AG20443 (cell line): ENCODE measurements at regions not wholly inside any gene's neighbourhood (a gene's known extent, or its start where the extent isn't known, plus 50 kb on each side); places are given as distances from the start of the nearest gene placed in this dataset.

ENCODE experiments used
- DNase-seq: peaks from one replicate; pipeline ENCODE4 v3.0.0; 2012; ENCODE audit warnings: low spot score, mixed read lengths

DNA sequence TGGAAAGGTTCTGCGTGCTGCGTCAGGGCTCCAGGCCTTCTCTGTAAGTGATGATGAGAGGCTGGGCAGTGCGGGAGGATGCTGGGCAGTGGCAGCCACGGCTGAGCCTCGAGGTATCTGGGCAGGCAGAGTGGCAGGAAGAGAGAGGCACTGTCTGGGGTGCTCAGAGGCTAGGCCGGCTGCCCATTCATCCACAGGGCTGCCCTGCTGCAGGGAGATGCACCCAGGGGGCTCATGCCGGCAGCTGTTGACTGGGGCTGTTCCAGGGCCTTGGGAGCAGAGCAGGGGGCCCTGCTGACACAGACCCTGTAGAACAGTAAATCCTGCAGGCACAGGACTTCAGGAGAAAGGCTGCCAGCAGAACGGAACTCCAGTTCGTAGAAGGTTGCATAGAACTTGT, 88.8 kb downstream of the BOD1 start:
- peak; percentile 6 for DNase-seq

DNA sequence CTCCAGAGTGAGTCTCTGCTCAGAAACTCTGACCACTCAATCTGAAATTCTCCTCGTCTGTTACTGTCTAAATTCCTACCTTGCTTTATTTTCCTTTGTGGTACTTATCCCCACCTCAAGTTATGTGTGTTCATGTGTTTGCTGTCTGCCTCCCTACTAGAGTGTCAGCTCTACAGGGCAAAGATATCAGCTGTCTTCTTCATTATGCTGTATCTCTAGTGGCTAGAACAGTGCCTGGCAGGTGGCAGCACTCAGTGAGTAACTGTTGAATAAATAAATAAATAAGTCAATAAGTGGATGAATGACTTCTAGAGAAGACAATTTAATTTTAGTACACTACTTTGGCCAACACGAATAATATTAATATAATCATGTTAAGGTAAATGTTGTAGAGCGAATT, 92.3 kb downstream of the BOD1 start:
- DNase-seq, result peak; percentile 1

DNA sequence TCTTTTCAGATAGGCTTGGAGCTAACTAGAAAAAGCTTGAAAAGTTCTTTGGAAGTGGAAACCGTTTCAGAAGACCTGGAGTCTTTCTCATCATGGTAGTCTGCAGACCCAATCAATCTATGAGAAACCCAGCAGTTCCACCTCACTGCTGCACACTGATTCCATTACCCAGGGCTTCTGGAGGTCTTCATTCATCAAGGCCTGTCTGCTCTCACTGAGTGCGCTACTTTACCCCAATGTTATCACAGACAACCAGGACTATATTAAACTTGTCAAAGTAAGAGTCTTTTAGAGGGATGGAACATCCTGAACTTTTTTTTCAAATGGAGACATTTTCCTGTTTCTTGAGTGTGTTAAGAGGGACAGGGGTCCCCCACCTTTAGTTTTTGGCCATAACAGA, 93.1 kb downstream of the BOD1 start:
- no peak for DNase-seq

DNA sequence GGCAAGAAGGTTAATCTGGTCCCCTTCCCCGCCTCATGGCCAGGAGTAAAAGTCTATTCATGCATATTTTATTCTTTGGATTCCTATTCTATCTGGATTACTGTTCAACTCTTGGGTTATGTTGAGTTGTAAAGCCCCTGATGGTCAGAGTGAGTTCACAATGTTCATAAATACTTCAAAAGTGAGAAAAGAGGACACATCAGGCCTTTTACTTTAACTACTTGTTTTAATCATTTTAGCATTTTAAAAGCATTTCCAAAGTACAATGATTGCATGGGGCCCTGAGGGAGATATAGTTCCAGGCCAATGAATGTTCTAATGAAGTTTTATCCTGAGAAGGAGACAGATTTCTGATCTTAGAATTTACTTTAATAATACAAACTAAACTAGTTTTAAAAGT, 93.9 kb downstream of the BOD1 start:
- DNase-seq, result no peak

DNA sequence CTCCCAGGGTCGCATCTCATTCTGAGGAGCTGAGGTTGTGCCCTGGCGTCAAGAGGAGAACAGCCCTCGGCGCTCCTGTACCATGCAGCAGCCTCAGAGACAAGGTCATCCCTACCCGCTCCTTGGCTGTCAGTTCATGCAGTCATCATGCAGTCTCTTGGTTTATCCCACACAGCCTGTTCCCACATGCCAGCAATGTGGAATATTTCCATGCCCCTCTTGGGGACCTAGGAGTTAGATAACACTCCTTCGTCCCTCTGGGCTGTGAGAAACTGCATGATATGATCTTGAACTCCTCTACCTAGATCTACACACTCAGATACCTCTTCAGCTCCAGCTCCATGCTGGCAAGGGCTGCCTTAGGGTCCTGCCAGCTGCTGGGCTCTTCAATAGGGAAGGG, 97.6 kb downstream of the BOD1 start:
- no peak for DNase-seq

DNA sequence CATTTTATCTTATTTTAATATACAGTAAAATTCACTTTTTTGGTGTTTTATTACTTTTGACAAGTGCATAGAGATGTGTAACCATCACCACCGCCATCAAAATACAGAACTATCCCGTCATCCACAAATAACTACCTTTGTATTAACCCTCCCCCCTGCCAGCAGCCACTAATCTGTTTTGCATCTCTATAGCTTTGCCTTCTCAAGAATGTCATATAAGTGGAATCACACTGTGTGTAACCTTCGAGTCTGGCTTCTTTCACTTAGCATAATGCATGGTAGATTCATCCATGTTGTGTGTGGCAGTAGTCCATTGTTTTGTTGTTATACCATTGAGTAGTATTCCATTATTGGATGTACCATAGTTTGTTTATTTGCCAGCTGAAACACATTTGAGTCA, 98.8 kb downstream of the BOD1 start:
- no peak for DNase-seq

DNA sequence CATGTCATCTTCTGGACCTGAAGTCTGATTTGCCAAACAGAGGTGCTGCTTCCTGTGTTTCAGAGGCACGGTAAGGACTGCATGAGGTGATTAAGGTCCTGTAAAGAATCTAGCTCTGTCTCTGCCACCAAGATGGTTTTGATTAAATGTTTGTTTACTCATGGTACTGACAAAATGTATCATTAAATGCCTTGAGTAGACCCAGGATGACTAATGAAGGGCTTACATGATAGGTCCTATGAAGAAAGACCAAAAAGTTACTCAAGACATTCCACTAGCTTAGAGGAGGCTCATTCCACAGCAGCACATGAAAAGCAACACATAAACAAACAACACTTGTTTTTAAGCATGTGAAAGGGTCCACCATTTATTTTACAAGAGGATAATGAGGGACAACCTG, 100.9 kb downstream of the BOD1 start:
- DNase-seq, result peak; percentile 80

DNA sequence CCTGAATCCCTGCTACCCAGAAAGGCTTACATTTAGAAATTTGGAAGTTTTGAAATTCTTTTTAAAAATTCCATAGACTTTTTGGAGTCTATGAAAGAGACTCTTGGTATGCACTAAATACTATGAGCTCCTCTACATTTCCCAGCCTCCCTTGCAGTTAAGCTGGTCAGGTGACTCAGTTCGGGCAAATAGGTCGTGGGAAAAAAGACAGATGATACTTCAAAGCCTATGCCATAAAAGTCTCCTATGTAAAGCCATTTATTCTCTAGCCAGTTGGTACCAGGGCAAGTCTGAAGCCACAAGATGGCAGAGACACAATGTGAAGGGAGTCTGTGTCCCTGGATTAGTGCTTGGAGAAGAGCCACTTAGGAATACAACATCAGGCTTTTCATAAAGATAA, 101.8 kb downstream of the BOD1 start:
- no peak for DNase-seq

DNA sequence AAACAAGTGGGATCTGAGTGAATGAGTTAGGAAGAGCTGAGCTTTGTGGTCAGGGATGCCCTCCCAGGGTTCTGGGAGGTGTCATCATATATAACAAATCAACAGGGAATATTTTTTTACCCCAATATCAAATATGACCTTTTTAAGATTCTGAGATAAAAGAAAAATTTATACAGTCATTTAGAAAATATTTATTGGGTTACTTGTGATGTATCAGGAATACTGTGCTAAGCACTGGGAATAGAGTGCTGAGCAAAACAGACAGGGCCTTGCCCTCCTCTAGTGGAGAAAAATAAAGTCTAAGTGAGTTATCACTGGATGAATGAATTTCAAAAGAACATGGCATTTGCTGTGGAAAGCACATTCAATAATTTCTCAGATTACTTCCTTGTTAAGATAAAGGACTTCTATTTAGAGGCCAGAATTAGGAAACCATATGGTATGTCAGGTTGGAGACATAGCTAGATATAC, 102.9 kb downstream of the BOD1 start:
- DNase-seq, result no peak

DNA sequence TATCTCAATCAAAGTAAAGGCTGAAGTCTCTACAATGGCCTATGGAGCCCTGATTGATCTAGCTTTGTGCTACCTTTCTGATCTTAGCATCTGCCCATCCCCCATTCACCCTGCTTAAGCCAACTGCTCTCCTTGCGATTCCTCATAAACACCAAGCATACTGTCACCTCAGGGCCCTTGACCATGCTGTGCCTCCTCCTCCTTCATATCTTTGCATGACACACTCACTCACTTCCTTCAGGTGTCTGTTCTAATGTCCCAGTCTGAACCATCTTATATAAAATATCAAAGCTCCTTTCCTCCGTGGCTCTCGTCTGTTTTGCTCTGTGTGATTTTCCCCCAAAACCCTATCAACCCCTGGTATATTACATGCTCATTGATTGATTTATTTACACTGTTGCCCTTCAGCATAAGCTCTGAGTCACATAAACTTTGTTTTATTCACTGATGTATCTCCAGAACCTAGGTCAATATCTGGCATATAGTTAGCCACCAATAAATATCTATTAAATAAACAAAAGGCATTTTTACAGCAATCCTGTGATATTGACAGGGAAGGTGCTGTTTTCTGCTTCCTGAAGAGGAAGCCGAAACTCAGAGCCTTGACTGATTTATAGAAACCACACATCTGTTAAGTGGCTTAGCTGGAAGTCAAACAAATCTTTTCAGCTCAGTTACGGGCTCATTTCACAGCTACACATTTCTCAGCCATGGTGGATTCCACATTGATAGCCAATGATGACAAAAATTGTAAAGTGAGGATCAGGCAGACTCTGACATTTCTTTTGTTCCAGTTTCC, 103.6 kb downstream of the BOD1 start:
- no peak for DNase-seq

DNA sequence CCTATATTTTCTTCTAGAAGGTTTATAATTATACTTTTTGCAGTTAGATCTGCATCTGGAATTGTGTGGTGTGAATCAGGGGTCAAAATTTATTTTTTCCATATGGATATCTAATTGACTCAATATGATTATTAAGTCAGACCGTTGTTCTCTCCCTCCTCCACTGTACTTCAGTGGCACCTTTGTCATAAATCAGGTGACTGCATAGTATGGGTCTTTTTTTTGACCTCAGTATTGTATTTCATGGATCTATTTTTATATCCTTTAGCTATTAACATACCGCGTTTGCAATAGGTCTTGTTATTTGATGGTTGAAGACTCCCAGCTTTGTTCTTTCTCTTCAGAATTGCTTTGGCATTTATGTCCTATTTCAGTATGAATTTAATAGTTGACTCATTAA, 107.4 kb downstream of the BOD1 start:
- DNase-seq, result no peak

DNA sequence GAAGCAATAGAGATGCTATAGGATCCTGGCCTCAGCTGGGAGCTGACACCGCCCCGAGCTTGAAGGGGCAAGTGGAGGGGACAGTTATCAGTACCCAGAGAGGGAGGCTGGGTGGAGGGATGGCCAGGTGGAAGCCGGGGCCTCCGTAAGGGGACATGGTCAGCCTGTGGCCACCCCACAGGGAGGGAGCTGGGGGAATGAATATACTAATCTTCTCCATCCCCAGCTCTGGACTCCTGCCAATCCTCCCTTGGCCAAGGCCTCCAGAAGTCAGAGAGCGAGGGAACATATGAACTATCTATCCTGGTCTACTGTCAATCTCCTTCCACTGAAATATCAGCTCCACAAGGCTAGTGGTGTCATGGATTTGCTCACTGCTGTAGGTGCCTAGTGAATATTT, 109.3 kb downstream of the BOD1 start:
- no peak for DNase-seq

DNA sequence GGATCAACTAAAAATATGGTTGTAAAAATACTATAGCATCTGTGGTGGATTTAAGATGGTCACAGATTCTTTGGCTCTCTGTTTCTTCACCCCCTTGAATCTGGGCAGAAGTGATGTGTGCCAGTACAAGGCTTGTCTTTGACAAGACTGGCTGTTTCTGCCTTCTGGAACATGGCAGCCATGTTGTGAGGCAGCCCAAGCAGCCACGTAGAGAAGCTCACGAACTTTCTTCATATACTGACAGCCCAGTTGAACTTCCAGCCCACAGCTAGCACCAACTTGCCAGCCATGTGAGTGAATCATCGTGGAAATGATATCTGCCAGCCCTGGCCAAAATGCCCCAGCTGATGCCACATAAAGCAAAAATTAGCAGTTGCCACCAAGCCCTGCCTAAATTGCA, 110.8 kb downstream of the BOD1 start:
- DNase-seq, result no peak

DNA sequence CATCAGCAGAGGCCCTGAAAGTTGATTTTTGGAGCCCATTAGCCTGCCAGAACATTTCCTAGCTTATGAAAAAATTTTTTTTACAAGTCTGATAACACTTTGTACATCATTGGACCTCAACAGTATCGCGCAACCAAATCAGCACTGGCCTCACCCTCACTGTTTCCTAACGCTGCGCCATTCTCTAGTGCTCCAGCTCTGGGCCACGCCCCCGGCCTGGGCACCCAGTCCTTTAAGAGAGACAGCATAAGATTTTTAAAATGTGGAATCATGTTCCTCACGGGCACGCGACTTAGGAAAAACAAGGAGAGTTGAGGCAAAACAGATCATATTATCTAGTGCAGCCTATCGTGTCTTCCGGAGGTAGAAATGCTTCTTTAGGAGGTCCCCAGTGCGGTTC, 114.5 kb downstream of the BOD1 start:
- DNase-seq, result peak; percentile 7

DNA sequence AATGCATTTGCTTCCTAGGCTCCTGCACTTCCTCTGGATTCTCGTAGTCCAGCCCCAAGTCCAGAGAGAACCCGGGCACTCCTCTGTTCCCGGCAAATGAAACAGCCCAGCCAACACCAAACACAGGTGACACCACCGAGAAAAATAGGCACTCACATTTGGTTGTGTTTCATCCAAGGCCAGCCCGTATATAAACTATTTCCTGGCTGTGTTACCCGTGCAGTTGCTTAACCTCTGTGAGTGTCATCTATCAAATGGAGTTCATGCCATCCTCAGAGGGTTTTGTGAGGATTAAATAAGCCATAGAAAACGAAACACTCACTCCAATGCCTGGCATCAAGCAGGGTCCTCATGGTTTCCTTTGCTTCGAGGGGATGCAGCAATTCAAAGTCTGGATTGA, 115.2 kb downstream of the BOD1 start:
- no peak for DNase-seq

DNA sequence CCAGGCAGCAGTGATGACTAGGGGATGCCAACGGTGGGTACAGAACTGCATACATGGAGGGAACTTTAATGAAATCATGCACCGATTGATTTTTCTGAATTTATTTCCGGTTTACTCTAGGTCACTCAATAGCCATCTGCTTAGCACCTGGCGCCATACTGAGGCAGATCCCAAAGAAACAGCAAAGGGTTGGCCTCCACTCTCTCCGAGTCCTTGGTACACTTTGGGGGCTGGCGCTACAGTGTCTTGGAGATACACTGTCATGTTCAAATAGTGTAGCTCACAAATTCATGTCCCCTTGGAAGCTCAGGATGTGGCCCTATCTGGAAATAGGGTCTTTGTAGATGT, 116.3 kb downstream of the BOD1 start:
- DNase-seq, result no peak

DNA sequence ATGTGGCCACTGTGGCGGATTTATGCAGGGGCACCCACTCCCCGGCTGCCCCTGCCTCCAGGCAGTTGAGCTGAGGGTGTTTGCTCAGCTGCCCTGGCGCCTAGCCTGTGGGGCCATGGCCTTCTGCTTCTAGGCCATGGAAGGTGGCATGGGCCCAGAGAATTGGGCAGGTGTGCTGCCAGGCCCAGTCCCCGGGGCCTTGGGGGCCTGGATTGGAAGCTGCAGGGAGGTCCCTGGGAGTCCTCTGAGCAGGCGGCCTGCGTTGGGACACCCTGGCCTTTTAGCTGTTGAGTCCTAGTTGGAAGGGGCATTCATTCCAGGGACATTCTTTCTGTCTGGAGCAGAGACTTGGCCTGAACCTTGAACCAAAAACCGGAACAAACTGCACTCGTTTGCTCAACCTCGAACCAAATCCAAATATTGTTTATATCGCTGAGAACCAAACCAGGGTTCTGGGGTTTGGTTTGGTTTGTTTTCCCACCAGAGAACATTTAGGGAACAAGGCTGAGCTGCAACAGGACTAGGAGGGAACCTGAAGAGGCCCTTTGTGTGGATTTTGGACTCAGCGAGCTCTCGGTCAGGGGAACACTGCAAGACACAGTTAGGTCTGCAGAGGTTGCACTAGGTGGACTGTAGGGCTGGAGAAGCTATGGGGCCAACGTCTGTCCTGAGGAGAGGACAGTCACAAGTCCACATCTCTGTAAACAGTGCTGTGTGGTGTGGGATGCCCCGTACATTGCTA, 116.8 kb downstream of the BOD1 start:
- no peak for DNase-seq

DNA sequence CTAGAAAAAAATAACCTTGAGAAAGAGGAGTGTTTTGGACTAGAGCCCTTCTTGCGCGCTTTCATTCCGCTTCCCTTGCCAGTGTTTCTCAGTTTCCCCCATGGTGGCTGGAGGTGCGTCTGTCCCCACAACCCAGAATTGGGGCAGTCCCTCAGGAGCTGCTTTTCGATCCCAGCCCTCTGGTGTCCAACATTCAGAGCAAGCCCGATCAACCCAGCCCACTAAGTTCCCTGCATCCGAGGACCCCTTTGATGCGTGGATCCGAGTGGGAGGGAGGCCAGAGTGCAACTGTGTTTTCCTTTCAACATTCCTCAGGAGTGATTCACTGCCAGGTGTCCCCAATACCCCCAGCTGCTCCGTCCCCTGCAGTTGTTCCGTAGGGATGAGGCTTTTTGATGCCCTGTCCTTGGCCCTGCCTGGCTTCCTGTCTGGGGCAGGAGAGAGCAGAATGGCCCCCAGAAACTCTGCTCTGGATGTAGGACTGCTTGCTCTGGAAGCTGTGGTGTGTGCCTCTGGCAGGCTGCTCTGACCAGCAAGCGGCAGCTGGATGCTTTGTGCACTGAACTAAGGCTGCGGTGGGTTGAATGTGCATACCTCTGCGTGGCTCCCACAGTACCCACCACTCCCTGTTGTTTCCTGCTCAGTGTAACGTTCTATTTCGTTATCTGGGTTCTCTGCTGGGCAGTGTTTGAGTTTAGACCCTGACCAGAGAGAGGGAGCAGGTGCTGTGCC, 117.5 kb downstream of the BOD1 start:
- DNase-seq, result no peak

DNA sequence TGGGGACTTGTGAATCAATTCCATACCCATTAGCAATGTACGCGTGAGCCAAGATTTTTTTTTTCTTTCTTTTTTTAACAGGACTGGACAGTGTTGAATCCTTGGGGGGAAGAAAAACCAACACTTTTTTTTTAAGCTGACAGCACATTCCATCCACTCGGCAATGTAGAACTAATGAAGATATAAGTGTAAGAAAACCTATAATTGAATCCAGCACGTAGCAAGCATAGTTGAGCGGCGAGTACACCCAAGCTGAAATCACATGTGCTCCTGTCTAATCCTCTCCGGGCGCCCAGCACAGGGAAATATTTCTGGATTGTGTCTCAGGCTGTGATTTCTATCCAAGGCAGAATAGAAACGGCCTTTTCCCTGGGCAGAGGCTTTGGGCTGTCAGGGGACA, 118.2 kb downstream of the BOD1 start:
- peak; percentile 84 for DNase-seq

DNA sequence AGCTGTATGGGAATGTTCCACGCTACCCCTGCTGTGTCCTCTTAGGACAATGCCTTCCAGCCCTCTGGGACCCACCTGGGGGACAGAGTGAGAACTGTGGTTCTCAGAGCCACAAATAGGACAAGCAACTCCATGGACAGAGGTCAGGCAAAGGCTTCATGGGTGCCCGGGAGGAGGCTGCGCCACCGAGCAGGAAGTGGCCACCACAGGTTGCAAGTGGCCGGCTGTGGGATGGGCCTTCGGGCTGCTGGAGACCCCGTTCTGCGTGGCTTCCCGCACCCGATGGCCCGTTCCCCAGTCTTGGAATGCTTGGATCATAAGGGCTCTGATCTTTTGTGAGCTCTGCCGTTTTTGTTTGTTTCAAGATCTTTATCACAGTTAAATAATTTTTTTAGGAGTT, 118.8 kb downstream of the BOD1 start:
- no peak for DNase-seq

DNA sequence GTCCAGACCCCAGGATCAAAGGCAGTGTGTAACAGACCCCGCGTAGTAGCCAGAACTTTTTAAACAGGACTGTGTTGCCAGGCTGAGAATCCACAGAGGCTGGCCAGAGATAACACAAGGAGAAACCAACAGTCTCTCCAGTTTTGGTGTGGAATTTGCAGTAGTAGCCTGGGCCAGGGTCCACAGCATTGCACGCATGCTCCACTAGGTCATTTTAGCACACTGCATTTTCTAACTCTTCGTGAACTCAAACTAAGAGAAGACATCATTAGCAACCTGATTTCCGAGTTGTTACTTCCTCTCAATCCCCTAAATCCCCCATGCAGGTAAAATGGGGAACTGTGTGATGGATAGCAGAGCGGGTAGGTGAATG, 119.6 kb downstream of the BOD1 start:
- no peak for DNase-seq

DNA sequence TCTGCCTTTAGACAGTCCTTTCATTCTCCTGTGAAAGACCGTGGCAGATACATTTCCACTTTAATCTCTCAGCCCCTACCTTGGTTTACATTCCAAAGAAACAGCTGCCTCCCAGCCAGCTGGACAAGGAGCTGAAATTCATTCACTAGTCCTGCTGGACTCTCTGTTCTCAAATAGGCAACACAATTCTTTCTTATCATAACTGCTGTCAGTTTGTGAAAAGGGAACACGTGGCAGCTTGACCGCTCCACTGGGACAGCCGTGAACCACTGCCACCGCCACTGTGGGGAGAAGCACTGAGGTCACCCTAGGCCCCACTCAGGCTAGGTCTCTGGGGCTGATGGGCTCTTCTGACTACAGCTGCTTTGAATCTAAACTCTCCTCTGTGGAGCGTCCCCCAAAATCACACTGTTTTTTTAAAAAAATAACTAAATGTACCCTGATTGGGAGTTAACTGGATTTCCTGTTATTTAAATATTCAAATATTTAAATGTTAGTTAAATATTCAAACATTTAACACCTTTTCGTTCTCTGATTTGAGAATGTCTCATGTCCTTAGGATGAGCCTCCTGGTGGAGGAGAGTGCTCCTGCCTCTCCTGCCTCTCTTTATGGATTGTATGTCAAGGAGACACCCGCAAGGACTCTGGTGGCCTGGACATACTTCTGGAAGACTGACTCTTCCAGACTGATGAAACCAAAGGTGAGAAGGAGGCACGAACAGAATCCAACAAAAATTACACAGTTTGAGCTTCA, 120.1 kb downstream of the BOD1 start:
- DNase-seq, result no peak
